Keratinocyte (primary cell): ENCODE measurements at regions not wholly inside any gene's neighbourhood (a gene's known extent, or its start where the extent isn't known, plus 50 kb on each side); places are given as distances from the start of the nearest gene placed in this dataset.

Experiments used
- DNase-seq: peaks from one replicate; pipeline ENCODE4 v3.0.0-alpha.2; 2011; ENCODE audit warnings: low read depth, missing footprints, low spot score
- FAIRE-seq: peaks from 2 replicates; lab custom pipeline; 2011; peaks lifted over from hg19 to GRCh38; lab: Jason Lieb, UNC
- H2AFZ ChIP-seq: 2 replicates; pipeline ENCODE4 v1.6.0; 2012; ENCODE audit warnings: low read length, control low read depth, inconsistent platforms; ENCODE audit not compliant: control insufficient read depth
- H3K27ac ChIP-seq: 2 replicates; pipeline ENCODE4 v1.5.1; 2011; ENCODE audit warnings: low read length; ENCODE audit not compliant: control insufficient read depth, insufficient read depth
- H3K27me3 ChIP-seq: 3 replicates; pipeline ENCODE4 v1.6.0; 2011; ENCODE audit warnings: low read length; ENCODE audit not compliant: control insufficient read depth, insufficient read depth; ENCODE audit errors: extremely low read depth
- H3K36me3 ChIP-seq, 2 experiments: 2 replicates in 1 of 2; 3 replicates in 1 of 2; pipeline ENCODE4 v1.5.1; 2011; ENCODE audit warnings: low read length in 2 of 2, mild to moderate bottlenecking in 1 of 2; ENCODE audit not compliant: control insufficient read depth in 2 of 2, insufficient read depth in 2 of 2; ENCODE audit errors: extremely low read depth in 1 of 2
- H3K4me1 ChIP-seq: 3 replicates; pipeline ENCODE4 v1.5.1; 2011; ENCODE audit warnings: low read length; ENCODE audit not compliant: control insufficient read depth, insufficient read depth; ENCODE audit errors: extremely low read depth
- H3K4me2 ChIP-seq: 3 replicates; pipeline ENCODE4 v1.6.0; 2011; ENCODE audit warnings: low read depth, low read length; ENCODE audit not compliant: control insufficient read depth, insufficient read depth; ENCODE audit errors: extremely low read depth
- H3K4me3 ChIP-seq, 3 experiments: fragments of 200-600 bp in 1 of 3; sonication (generic) in 1 of 3; 2 replicates in 2 of 3; 3 replicates in 1 of 3; pipeline ENCODE4 v1.5.1; 2011 to 2016; ENCODE audit warnings: low read length in 3 of 3, mild to moderate bottlenecking in 3 of 3, control low read depth in 2 of 3, inconsistent platforms in 1 of 3, low read depth in 1 of 3, mixed read lengths in 1 of 3, mixed run types in 1 of 3, moderate library complexity in 1 of 3; ENCODE audit not compliant: control insufficient read depth in 2 of 3, insufficient read depth in 2 of 3; ENCODE audit errors: extremely low read depth in 1 of 3
- H3K79me2 ChIP-seq: 2 replicates; pipeline ENCODE4 v1.6.0; 2012; ENCODE audit warnings: low read length; ENCODE audit not compliant: control insufficient read depth, insufficient read depth
- H3K9ac ChIP-seq: 3 replicates; pipeline ENCODE4 v1.6.0; 2011; ENCODE audit warnings: low read length; ENCODE audit not compliant: control insufficient read depth, insufficient read depth; ENCODE audit errors: extremely low read depth
- H3K9me1 ChIP-seq: 3 replicates; pipeline ENCODE4 v1.6.0; 2011; ENCODE audit warnings: low read length; ENCODE audit not compliant: control insufficient read depth, insufficient read depth; ENCODE audit errors: extremely low read depth
- H3K9me3 ChIP-seq: 2 replicates; pipeline ENCODE4 v1.5.1; 2012; ENCODE audit warnings: low read depth, low read length; ENCODE audit not compliant: control insufficient read depth
- H4K20me1 ChIP-seq: 3 replicates; pipeline ENCODE4 v1.6.0; 2011; ENCODE audit warnings: low read length; ENCODE audit not compliant: control insufficient read depth, insufficient read depth; ENCODE audit errors: extremely low read depth
- EZH2 ChIP-seq: IDR thresholded peaks from one replicate; pipeline ENCODE4 v1.6.1; 2012; ENCODE audit warnings: inconsistent platforms, mild to moderate bottlenecking, low read length, moderate library complexity
- dilution Hi-C: fragments of 300-500 bp; cut with MboI; formaldehyde crosslinking; loops from one replicate; pipeline ENCODE4 v1.7.0; 2020; ENCODE audit warnings: low sequenced_read_pairs; ENCODE audit not compliant: extremely low pct_ligation_motif_present
- TF ChIP-seq, protein P1 (sequence below), 3 experiments: IDR thresholded peaks in 1 of 3; conservative IDR thresholded peaks in 1 of 3; optimal IDR thresholded peaks in 1 of 3; 2 replicates in 2 of 3; 3 replicates in 1 of 3; pipeline versions ENCODE3 to v1.5.1; 2011; ENCODE audit warnings: low read length in 3 of 3, mild to moderate bottlenecking in 3 of 3, moderate library complexity in 2 of 3, control low read depth in 1 of 3, inconsistent platforms in 1 of 3; ENCODE audit not compliant: insufficient read depth in 2 of 3; ENCODE audit errors: extremely low read depth in 1 of 3

DNA sequence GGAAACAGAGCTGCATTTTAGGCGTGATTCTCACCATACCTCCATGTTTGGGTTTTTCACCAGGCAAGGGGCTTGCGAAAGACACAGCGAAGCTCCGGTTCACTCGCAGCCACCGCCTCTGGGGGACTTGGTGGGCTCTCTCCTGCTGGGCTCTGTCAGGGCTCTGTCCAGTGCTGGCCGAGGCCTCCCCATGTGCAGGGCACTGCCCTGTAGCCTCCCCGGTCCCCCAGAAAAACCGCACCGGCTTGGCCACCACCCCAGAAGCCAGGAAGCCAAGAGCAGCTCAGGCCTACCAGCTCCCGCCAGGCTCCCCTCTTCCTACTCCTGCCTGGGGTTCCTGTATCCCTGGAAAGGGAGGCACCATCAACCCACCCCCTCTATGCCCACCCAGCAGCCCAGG, 151.5 kb downstream of the CTTN start:
- no peaks in the 10 kb centered on the region for H3K9me3 ChIP-seq

DNA sequence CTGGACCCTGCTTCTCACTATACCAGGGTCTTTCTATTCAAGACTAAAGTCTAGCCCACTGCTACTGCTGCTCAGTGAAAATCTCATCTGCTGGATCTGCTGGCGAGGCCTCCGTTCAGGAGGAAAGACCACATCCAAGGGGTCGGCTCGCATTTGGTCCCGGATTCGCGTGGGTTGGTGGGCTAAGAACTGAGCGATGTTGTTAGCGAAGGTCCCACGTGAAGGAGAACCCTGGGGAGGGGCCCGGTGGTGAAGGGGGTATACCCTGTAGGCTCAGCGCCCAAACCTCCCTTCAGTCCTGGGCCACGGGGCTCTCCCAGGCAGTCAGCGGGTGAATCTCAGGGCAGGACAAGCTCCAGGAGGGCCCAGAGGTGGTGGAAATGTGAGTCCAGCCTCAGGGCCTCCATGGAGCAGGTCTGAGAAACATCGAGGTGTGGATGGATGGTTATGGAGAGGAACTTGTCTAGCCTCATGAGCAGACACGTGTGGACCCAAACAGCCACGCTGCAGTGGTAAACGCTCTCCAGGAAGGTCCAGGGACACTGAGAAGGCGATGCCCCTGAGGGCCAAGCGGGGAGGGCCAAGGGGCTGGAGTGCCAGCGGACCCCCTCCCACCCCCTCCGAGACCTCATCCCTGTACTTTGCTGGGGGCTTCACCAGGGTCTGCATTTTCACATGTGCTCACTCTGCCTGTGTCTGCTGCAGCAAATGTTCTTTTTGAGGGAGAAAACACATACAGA, 152.3 kb downstream of the CTTN start:
- Histone ChIP-seq H3K36me3 (no peaks in the 10 kb centered on the region), H3K27ac (no peak overlapping the region), H3K9me1 (no peaks in the 10 kb centered on the region), H3K27me3 (no peaks in the 10 kb centered on the region), H3K4me3 (no peak overlapping the region), H3K4me2 (no peak overlapping the region), H4K20me1 (no peaks in the 10 kb centered on the region), H3K9ac (no peak overlapping the region), H2AFZ (no peak overlapping the region), H3K79me2 (no peaks in the 10 kb centered on the region), H3K4me1 (no peaks in the 10 kb centered on the region), H3K9me3 (no peaks in the 10 kb centered on the region)
- DNase-seq (no peak), FAIRE-seq (no peak)
- dilution Hi-C loops, result no loop called here
- TF ChIP-seq, protein P1, sequence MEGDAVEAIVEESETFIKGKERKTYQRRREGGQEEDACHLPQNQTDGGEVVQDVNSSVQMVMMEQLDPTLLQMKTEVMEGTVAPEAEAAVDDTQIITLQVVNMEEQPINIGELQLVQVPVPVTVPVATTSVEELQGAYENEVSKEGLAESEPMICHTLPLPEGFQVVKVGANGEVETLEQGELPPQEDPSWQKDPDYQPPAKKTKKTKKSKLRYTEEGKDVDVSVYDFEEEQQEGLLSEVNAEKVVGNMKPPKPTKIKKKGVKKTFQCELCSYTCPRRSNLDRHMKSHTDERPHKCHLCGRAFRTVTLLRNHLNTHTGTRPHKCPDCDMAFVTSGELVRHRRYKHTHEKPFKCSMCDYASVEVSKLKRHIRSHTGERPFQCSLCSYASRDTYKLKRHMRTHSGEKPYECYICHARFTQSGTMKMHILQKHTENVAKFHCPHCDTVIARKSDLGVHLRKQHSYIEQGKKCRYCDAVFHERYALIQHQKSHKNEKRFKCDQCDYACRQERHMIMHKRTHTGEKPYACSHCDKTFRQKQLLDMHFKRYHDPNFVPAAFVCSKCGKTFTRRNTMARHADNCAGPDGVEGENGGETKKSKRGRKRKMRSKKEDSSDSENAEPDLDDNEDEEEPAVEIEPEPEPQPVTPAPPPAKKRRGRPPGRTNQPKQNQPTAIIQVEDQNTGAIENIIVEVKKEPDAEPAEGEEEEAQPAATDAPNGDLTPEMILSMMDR (optimal IDR thresholded peaks at IDR 0.05 in 1 of 3, IDR thresholded peaks at IDR 0.05 in 1 of 3, conservative IDR thresholded peaks at IDR 0.05 in 1 of 3; ENCODE audit: extremely low read depth in 1 of 3, insufficient read depth in 2 of 3, low read length in 3 of 3), result no peak
- no peak for TF ChIP-seq EZH2

More for the DNA sequence above, 151.5 kb downstream of the CTTN start:
- Histone ChIP-seq H4K20me1 (no peaks in the 10 kb centered on the region), H3K79me2 (no peaks in the 10 kb centered on the region), H3K27ac (no peak overlapping the region), H3K9me1 (no peaks in the 10 kb centered on the region), H3K4me3 (no peak overlapping the region), H3K4me1 (no peaks in the 10 kb centered on the region), H3K27me3 (no peaks in the 10 kb centered on the region), H3K9ac (no peak overlapping the region), H3K36me3 (no peaks in the 10 kb centered on the region), H3K4me2 (no peak overlapping the region), H2AFZ (no peak overlapping the region)
- TF ChIP-seq, protein P1 (optimal IDR thresholded peaks at IDR 0.05 in 1 of 3, IDR thresholded peaks at IDR 0.05 in 1 of 3, conservative IDR thresholded peaks at IDR 0.05 in 1 of 3; ENCODE audit: extremely low read depth in 1 of 3, insufficient read depth in 2 of 3, low read length in 3 of 3), result no peak
- TF ChIP-seq EZH2, result no peak
- no peak for DNase-seq
- FAIRE-seq, result no peak
- dilution Hi-C loops, result no loop called here
